IgD-negative memory B cell (primary cell): ENCODE measurements at regions not wholly inside any gene's neighbourhood (a gene's known extent, or its start where the extent isn't known, plus 50 kb on each side); places are given as distances from the start of the nearest gene placed in this dataset.

Experiments
- H3K27ac Mint-ChIP-seq, 3 donors: one replicate each; pipeline ENCODE4 v1.8.0; 2020 to 2022; ENCODE audit warnings: mild to moderate bottlenecking in 3 of 3, mixed read lengths in 3 of 3, moderate library complexity in 1 of 3
- H3K27me3 Mint-ChIP-seq: one replicate; pipeline ENCODE4 v1.8.0; 2021; ENCODE audit warnings: mixed read lengths
- H3K36me3 Mint-ChIP-seq: one replicate; pipeline ENCODE4 v1.8.0; 2020; ENCODE audit warnings: mild to moderate bottlenecking, mixed read lengths
- H3K4me1 Mint-ChIP-seq, 3 donors: one replicate each; pipeline ENCODE4 v1.8.0; 2020 to 2022; ENCODE audit warnings: mixed read lengths in 3 of 3, mild to moderate bottlenecking in 1 of 3
- H3K4me3 Mint-ChIP-seq, 4 donors: one replicate each; pipeline ENCODE4 v1.8.0; 2020 to 2022; ENCODE audit warnings: mild to moderate bottlenecking in 4 of 4, mixed read lengths in 4 of 4, moderate library complexity in 3 of 4
- H3K9me3 Mint-ChIP-seq, 3 donors: one replicate each; pipeline ENCODE4 v1.8.0; 2020 to 2021; ENCODE audit warnings: mixed read lengths in 3 of 3, mild to moderate bottlenecking in 1 of 3

DNA sequence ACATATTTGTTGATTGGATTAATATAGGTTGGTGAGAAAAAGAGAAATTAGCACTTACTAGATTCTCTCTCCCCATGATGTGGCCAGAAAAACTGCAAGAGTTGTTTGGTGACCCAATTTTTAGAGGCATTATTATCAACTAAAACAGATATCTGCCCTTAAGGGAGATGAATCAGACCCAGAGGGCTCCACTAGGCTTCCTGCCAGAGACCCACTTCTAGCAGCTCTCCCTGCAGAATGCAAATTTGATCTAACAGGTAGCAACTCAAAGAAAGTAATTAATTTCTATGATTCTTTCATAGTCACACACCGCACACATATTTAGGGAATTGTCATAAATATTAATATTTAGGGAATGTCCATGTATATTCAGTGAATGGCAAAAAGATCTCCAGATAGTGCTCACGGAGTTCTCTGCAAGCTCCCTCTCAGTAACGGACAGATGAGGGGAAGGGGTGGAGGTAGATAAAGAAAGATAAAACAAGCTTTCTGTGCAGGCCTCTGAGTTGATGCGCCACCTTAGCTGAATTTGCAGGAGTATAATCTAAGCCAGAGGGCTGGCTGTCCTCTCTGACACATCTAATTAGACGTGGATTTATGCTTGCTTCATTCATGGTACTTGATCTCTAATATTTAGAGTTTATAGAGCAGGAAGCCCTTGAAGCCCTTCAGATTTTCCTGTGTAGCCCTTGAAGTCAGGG, 84.1 kb upstream of the CCDC190 start:
- no peak overlapping the region for H3K4me3 Mint-ChIP-seq
- no peak overlapping the region for H3K27ac Mint-ChIP-seq
- H3K36me3 Mint-ChIP-seq, result no peaks in the 10 kb centered on the region
- peaks cover 4% of the 10 kb centered on the region for H3K27me3 Mint-ChIP-seq
- no peaks in the 10 kb centered on the region for H3K9me3 Mint-ChIP-seq
- H3K4me1 Mint-ChIP-seq, result no peaks in the 10 kb centered on the region

DNA sequence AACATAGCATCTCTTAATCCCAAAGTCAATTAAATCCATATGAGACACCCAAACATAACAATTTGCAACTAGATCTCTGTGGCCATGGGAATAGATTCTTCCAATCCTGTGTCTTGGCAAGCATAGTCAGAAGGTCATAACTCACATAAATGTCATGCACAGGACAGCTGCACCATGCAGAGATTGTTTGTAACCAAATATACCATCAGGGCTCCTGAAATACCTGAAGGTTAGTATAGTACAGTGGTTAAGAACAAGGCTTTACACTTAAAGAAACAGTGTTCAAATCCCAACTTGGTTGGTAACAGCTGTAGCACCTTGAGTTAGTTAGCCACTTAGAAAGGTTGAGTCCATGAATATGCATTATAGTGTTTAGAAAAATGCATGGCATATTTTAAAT, 82.6 kb upstream of the CCDC190 start:
- no peaks in the 10 kb centered on the region for H3K9me3 Mint-ChIP-seq
- H3K27me3 Mint-ChIP-seq, result peaks cover 7% of the 10 kb centered on the region
- H3K36me3 Mint-ChIP-seq, result no peaks in the 10 kb centered on the region
- H3K4me3 Mint-ChIP-seq, result no peak overlapping the region
- no peaks in the 10 kb centered on the region for H3K4me1 Mint-ChIP-seq
- no peak overlapping the region for H3K27ac Mint-ChIP-seq

DNA sequence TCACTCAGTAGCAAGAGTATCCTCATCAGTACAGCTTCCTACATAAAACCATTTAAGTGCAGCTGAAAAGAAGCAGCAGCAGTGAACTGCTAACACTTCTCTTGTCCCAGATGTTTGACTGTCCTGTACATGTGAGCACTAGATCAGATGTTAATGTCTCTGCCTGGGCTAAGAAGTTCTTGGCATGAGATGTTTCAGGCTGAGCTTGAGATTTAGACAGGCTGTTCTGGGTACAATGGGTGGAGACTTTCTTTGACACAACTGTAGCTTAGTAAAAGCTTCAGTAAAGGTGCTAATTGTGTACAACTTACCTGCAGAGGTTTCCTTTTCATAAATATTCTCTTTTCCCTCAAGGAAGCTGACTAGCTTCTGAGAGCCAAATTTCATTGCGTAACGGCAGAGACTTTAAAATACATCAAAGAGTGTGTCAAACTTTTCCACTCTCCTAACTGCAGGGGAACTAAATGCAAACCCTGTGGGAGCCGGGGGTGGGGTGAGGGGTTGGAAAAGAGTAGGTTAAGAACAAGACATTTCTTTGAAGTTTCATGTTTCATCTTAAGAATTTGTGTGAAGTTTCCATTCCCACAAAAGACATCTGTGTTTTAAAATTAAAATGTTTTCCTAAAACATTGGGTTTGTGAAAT, 82.1 kb upstream of the CCDC190 start:
- H3K36me3 Mint-ChIP-seq, result no peaks in the 10 kb centered on the region
- H3K27me3 Mint-ChIP-seq, result peaks cover 7% of the 10 kb centered on the region
- H3K27ac Mint-ChIP-seq, result no peak overlapping the region
- H3K9me3 Mint-ChIP-seq, result no peaks in the 10 kb centered on the region
- no peak overlapping the region for H3K4me3 Mint-ChIP-seq
- no peaks in the 10 kb centered on the region for H3K4me1 Mint-ChIP-seq

DNA sequence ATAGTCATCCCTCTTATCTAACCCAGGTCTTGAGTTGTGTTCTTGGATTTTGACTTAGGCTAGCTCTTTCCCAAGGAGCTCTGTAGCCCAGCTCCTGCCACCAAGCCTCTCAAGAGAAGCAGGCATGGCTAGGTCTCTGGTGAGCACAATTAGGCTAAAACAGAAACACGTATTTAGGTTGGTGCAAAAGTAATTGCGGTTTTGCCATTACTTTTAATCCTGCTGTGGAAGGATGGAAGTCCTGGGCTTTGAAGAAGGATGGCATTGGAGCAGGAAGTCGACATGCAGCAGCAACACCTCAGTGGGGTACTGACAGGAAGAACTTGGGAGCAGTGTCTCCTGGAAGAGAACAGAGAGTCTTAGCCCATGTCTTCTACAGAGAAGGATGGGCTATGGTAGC, 80.0 kb upstream of the CCDC190 start:
- H3K4me1 Mint-ChIP-seq, result no peaks in the 10 kb centered on the region
- peaks cover 7% of the 10 kb centered on the region for H3K27me3 Mint-ChIP-seq
- no peak overlapping the region for H3K27ac Mint-ChIP-seq
- H3K9me3 Mint-ChIP-seq, result no peaks in the 10 kb centered on the region
- H3K4me3 Mint-ChIP-seq, result no peak overlapping the region
- no peaks in the 10 kb centered on the region for H3K36me3 Mint-ChIP-seq

DNA sequence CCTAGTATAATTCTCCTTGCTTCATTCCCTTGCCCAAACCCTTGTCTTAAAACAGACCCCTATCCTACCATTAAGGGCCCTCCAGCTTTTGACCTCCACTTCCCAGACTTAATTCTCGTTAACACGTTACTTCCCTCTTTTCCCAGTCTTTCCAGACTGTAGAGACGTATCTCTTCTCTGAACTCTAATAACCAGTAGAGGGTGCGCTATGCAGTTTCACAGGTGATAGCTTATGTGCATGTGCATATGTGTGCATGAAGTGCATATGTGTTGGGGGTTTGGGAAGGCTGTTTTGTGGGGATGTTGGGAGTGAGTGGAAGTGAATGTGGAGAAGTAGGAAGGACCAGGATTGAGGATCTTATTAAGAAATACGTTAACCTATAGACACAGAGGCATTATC, 78.1 kb upstream of the CCDC190 start:
- H3K27ac Mint-ChIP-seq, result no peak overlapping the region
- H3K36me3 Mint-ChIP-seq, result no peaks in the 10 kb centered on the region
- peaks cover 10% of the 10 kb centered on the region for H3K27me3 Mint-ChIP-seq
- no peak overlapping the region for H3K4me3 Mint-ChIP-seq
- no peaks in the 10 kb centered on the region for H3K9me3 Mint-ChIP-seq
- no peaks in the 10 kb centered on the region for H3K4me1 Mint-ChIP-seq

DNA sequence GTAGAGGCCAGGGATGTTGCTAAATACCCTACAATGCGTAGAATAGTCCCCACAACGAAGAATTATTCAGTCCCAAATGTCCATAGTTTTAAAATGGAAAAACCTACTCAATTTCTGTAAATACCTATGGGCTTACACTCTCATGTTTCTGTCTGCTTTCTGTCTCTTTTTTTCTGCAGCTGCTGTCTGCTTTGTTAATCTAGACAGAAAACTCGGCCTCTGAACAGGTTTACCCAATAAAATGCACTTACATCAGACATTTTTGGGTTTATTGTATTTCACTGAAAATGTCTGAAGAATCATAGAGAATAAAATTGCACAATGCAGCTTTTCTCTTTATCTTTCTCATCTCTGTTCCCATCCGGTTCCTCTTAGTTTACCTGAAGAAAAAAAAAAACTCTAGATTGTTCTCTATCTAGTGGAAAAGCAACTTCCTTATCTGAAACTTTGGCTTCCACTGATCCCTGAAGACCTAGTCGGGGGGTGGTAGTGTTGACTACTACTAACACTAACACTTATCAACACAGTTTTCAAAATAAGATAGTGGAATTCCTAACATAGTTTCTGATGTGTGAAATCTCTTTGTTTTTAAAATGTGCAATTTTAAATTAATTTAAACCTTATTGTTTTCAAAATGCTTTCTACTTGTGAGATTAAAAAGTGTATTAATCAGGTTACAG, 76.9 kb upstream of the CCDC190 start:
- Mint-ChIP-seq H3K9me3 (no peaks in the 10 kb centered on the region), H3K36me3 (no peaks in the 10 kb centered on the region), H3K27ac (no peak overlapping the region), H3K4me1 (no peaks in the 10 kb centered on the region), H3K27me3 (peaks cover 10% of the 10 kb centered on the region), H3K4me3 (no peak overlapping the region)

DNA sequence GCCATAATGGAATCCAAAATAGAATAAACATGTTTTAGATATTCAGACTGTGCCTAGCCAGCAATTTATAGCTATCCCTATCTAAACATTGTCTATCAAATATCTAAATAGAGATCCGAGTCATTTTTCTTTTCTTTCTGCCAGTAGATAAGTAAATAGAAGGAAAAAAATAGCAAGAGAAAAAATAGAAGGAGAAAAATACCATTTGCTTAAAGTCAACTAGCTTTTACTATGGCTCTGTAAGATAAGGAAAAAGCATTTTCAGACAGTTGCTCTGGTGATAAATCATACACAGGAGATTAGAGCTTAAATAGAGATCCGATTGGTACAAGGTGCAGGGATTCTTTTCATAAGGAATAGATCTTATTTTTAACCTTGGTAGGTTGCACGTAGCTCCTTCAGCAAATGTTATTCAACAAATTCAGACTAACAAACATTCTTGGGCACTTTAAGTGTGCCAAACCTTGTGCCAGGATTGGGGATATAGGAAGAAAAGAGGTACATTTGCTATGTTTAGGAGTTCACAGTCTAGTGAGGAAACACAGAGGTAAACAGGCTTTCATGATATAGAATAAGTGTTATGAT, 70.1 kb upstream of the CCDC190 start:
- H3K4me1 Mint-ChIP-seq, result no peaks in the 10 kb centered on the region
- no peak overlapping the region for H3K27ac Mint-ChIP-seq
- H3K9me3 Mint-ChIP-seq, result no peaks in the 10 kb centered on the region
- H3K4me3 Mint-ChIP-seq, result no peak overlapping the region
- H3K27me3 Mint-ChIP-seq, result peaks cover 14% of the 10 kb centered on the region
- no peaks in the 10 kb centered on the region for H3K36me3 Mint-ChIP-seq

DNA sequence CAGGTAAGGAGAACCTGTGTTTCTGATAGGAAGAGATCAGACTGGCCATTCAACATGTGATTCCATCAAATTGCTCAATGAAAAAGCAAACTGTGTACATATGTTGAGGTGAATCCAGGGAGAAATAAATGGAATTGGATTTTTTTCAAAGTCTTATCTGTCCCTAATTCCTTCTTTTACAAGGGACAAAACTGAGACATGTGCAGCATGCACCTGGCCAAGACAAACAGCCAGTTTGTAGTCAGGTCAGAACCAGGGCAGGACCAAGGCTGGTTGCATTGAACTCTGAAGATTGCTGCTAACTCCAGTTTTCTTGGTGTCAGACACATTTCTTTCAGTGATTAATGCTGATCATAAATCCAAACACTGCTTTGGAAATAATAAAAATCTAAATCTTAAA, 69.6 kb upstream of the CCDC190 start:
- no peak overlapping the region for H3K4me3 Mint-ChIP-seq
- no peak overlapping the region for H3K27ac Mint-ChIP-seq
- H3K36me3 Mint-ChIP-seq, result no peaks in the 10 kb centered on the region
- H3K27me3 Mint-ChIP-seq, result peaks cover 15% of the 10 kb centered on the region
- H3K4me1 Mint-ChIP-seq, result no peaks in the 10 kb centered on the region
- H3K9me3 Mint-ChIP-seq, result no peaks in the 10 kb centered on the region

DNA sequence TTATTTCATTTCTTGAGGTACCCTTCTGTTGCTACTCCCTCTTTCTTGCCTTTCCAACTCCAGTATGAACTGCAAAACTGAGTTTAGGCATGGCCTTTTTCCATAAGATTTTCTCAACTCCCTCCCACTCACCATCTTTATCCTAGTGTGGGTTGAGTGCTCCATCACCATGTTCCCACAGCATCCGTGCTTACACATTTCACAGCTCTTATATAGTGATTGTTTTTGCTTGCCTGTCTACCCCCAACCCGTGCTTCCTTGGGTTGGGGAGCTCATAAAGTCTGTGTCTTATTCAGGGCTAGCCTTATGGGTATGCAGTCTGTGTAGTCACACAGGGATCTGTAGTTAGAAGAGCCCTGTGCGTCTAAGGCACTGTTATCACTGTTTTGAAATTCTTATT, 68.2 kb upstream of the CCDC190 start:
- no peaks in the 10 kb centered on the region for H3K9me3 Mint-ChIP-seq
- no peaks in the 10 kb centered on the region for H3K4me1 Mint-ChIP-seq
- H3K4me3 Mint-ChIP-seq, result no peak overlapping the region
- no peak overlapping the region for H3K27ac Mint-ChIP-seq
- H3K27me3 Mint-ChIP-seq, result peaks cover 11% of the 10 kb centered on the region
- no peaks in the 10 kb centered on the region for H3K36me3 Mint-ChIP-seq

DNA sequence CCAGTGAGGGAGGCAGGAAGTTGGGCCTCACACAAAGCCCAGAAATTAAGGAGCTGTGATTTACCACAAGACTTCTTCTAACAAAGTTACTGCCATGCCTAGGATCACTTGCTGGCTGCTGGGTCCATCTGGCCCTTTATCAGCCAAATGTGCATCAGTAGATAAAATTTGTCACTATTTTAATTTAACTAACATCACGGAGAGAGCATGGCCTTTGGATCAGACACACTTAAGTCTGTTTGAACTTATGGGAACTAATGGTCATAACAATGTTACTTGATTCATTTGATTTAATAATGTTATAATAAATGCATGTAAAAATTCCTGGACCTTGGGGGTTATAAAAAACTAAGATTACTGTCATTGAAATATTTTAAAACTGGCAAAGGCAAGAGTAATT, 67.2 kb upstream of the CCDC190 start:
- Mint-ChIP-seq H3K4me1 (no peaks in the 10 kb centered on the region), H3K27me3 (peaks cover 11% of the 10 kb centered on the region), H3K27ac (no peak overlapping the region), H3K9me3 (no peaks in the 10 kb centered on the region), H3K36me3 (no peaks in the 10 kb centered on the region), H3K4me3 (no peak overlapping the region)

DNA sequence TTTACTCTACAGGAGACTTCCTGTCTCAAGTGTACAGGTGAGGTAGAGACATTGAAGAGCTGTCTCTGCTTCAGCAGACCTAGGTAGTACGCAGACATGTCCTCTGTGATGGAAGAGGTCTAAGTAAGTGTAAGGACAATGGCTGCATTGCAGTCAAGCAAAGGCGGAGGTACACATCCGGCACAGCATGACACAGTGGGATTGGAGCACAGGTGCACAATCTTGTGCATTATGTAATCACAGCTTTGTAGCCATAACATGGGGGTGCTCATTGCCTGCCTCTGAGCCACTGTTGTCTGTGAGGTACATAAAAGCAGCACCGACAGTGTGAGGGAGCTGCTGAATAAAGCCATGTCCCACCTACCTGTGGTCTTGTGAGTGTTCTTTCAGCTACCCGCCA, 66.4 kb upstream of the CCDC190 start:
- Mint-ChIP-seq H3K27me3 (peaks cover 14% of the 10 kb centered on the region), H3K9me3 (no peaks in the 10 kb centered on the region), H3K4me1 (no peaks in the 10 kb centered on the region), H3K4me3 (no peak overlapping the region), H3K36me3 (no peaks in the 10 kb centered on the region), H3K27ac (no peak overlapping the region)

DNA sequence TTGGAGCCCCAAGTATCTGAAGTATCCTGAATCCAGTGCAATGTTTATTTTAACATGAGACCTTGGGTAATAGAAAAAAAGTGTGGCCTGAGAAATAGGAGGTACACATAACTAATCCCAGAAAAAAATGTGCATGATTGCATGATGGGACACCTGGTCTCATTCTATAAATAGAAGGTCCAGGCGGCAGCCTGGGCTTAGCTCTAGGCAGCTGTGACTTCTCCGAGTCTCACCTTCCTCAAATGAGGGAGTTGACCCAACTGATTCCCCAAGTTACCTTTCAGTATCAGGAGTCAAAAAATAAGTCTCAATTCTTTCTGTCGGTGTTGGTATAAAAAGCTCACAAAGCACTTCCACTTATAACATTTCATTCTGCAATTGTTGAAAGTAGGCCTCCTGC, 65.9 kb upstream of the CCDC190 start:
- Mint-ChIP-seq H3K27me3 (peaks cover 14% of the 10 kb centered on the region), H3K4me1 (no peaks in the 10 kb centered on the region), H3K36me3 (no peaks in the 10 kb centered on the region), H3K27ac (no peak overlapping the region), H3K4me3 (no peak overlapping the region), H3K9me3 (no peaks in the 10 kb centered on the region)

DNA sequence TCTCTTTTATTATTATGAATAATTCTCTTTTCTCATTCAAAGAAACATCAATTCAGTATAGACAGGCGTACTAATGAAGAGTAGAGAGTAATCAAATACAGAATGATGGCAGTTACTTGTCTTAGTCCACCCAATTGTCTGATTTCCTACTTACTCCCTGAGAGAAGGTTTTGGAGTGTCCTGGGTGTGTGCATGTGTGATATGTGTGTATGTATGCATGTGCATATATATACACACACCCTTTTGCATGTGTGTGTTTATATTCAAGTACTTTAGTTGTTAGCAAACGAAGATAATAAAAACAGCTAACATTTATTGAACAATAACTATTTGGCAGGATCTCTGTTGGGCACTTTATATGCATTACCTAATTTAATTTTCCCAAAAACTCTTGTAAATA, 63.2 kb upstream of the CCDC190 start:
- Mint-ChIP-seq H3K4me3 (no peak overlapping the region), H3K36me3 (peaks cover 2% of the 10 kb centered on the region), H3K9me3 (no peaks in the 10 kb centered on the region), H3K4me1 (no peaks in the 10 kb centered on the region), H3K27ac (no peak overlapping the region), H3K27me3 (peaks cover 8% of the 10 kb centered on the region)

DNA sequence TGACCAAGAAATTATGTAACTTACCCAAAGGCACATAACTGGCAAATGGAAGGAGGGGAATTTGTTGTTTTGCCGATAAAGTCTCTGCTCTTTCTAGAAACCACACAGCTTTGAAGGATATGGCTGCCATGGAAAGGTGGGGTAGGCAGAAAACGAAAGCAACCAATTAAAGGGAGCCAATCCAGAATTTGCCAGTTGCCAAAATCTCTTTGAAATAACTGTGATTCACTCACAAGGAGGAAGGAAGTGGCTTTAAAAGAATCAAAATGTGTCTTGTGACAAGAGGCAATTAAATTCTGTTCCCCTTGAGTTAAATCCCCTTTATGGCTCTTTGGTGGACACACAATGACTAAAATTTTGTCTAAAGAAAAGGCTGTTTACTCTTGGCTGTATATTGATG, 61.2 kb upstream of the CCDC190 start:
- H3K9me3 Mint-ChIP-seq, result no peaks in the 10 kb centered on the region
- no peaks in the 10 kb centered on the region for H3K4me1 Mint-ChIP-seq
- no peak overlapping the region for H3K27ac Mint-ChIP-seq
- no peak overlapping the region for H3K4me3 Mint-ChIP-seq
- H3K36me3 Mint-ChIP-seq, result peaks cover 2% of the 10 kb centered on the region
- H3K27me3 Mint-ChIP-seq, result peaks cover 8% of the 10 kb centered on the region

DNA sequence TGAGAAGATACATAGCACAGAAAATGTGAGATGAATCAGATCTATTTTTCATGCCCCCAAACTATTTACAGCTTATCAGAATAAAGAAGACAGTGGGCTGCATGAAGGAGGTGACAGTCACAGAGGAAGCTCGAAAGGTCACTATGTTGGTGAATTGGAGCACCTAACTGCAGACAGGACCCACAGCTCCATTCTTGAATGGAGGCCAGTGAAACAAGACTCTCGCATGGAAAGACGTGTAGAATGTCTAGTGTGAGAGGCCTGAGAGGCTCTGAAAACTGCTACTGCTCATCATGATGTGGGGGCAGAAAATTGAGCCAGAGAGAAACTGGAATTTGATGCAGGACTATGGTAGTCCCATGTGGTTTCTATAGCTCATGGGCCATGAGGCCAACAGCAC, 60.3 kb upstream of the CCDC190 start:
- Mint-ChIP-seq H3K4me3 (no peak overlapping the region), H3K36me3 (peaks cover 2% of the 10 kb centered on the region), H3K27ac (no peak overlapping the region), H3K27me3 (peaks cover 8% of the 10 kb centered on the region), H3K9me3 (peaks cover 0 to under 1% (median 0%) of the 10 kb centered on the region in 3 donors), H3K4me1 (no peaks in the 10 kb centered on the region)

DNA sequence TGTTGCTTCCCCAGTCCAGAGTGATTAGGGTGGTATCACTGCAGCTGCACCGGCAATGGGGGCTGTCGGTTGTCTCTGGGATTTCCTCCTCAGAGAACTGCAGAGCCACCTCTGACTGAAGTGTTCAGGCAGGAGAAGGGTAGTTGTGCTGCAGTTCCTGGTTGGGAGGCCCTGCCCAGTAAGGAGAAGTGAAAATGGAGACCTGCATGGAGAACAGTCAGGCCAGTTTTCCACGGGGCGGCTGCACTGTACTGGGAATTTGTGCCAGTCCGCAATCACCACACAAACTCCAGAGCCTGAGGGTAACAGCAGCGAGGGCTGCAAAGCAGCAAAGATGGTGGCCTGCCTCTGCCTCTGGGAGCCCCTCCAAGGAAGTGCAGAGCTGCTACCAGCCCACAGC, 58.1 kb upstream of the CCDC190 start:
- H3K27ac Mint-ChIP-seq, result no peak overlapping the region
- peaks cover 7% of the 10 kb centered on the region for H3K27me3 Mint-ChIP-seq
- H3K4me3 Mint-ChIP-seq, result no peak overlapping the region
- H3K36me3 Mint-ChIP-seq, result peaks cover 2% of the 10 kb centered on the region
- H3K4me1 Mint-ChIP-seq, result no peaks in the 10 kb centered on the region
- peaks cover 4 to 9% (median 7%) of the 10 kb centered on the region in 3 donors for H3K9me3 Mint-ChIP-seq
